H9 (cell line): ENCODE measurements at regions not wholly inside any gene's neighbourhood (a gene's known extent, or its start where the extent isn't known, plus 50 kb on each side); places are given as distances from the start of the nearest gene placed in this dataset.

Experiments used
- DNase-seq: peaks from one replicate; pipeline ENCODE4 v3.0.0-alpha.2; 2017
- H2AFZ ChIP-seq: one replicate; pipeline ENCODE4 v1.6.1; 2013; ENCODE audit warnings: mild to moderate bottlenecking, low read length, control low read depth, moderate library complexity
- H2AK5ac ChIP-seq: 2 replicates; pipeline ENCODE4 v1.6.1; 2013; ENCODE audit warnings: low read length, control low read depth, mixed read lengths; ENCODE audit not compliant: insufficient read length
- H2BK120ac ChIP-seq: one replicate; pipeline ENCODE4 v1.6.1; 2013; ENCODE audit warnings: low read depth, mild to moderate bottlenecking, low read length, control low read depth, inconsistent platforms; ENCODE audit not compliant: poor library complexity, severe bottlenecking
- H2BK12ac ChIP-seq: 2 replicates; pipeline ENCODE4 v1.6.1; 2013; ENCODE audit warnings: low read length, control low read depth, mixed read lengths, low read depth; ENCODE audit not compliant: insufficient read length
- H2BK15ac ChIP-seq: 2 replicates; pipeline ENCODE4 v1.6.1; 2013; ENCODE audit warnings: low read depth, low read length, control low read depth
- H2BK20ac ChIP-seq: one replicate; pipeline ENCODE4 v1.6.1; 2013; ENCODE audit warnings: low read depth, mild to moderate bottlenecking, low read length, control low read depth, inconsistent platforms; ENCODE audit not compliant: poor library complexity, severe bottlenecking
- H2BK5ac ChIP-seq: 2 replicates; pipeline ENCODE4 v1.6.1; 2013; ENCODE audit warnings: low read length, control low read depth, mixed read lengths; ENCODE audit not compliant: insufficient read length
- H3K14ac ChIP-seq: 2 replicates; pipeline ENCODE4 v1.6.1; 2013; ENCODE audit warnings: low read length, control low read depth; ENCODE audit not compliant: insufficient read depth
- H3K18ac ChIP-seq: 2 replicates; pipeline ENCODE4 v1.6.1; 2013; ENCODE audit warnings: low read depth, mild to moderate bottlenecking, mixed read lengths, low read length, control low read depth; ENCODE audit not compliant: insufficient read length
- H3K23ac ChIP-seq: 2 replicates; pipeline ENCODE4 v1.6.1; 2013; ENCODE audit warnings: low read length, control low read depth, mixed read lengths, low read depth; ENCODE audit not compliant: insufficient read length
- H3K23me2 ChIP-seq: 2 replicates; pipeline ENCODE4 v1.6.1; 2013; ENCODE audit warnings: low read depth, mild to moderate bottlenecking, mixed read lengths, low read length, control low read depth; ENCODE audit not compliant: insufficient read length, poor library complexity, severe bottlenecking
- H3K27ac ChIP-seq: 2 replicates; pipeline ENCODE4 v1.5.1; 2013; ENCODE audit warnings: low read length, control low read depth, mixed read lengths, low read depth; ENCODE audit not compliant: insufficient read length
- H3K27me3 ChIP-seq: 2 replicates; pipeline ENCODE4 v1.6.1; 2013; ENCODE audit warnings: low read length, control low read depth, inconsistent platforms; ENCODE audit not compliant: insufficient read depth
- H3K4ac ChIP-seq: 2 replicates; pipeline ENCODE4 v1.6.1; 2013; ENCODE audit warnings: low read depth, mild to moderate bottlenecking, control low read depth, inconsistent platforms, low read length, moderate library complexity
- H3K4me1 ChIP-seq: 2 replicates; pipeline ENCODE4 v1.6.1; 2013; ENCODE audit warnings: low read length, control low read depth, inconsistent platforms; ENCODE audit not compliant: insufficient read depth
- H3K4me2 ChIP-seq: 2 replicates; pipeline ENCODE4 v1.6.1; 2013; ENCODE audit warnings: low read length, control low read depth, mixed read lengths; ENCODE audit not compliant: insufficient read length, insufficient read depth
- H3K56ac ChIP-seq: 2 replicates; pipeline ENCODE4 v1.6.1; 2013; ENCODE audit warnings: low read depth, mild to moderate bottlenecking, mixed read lengths, low read length, control low read depth; ENCODE audit not compliant: insufficient read length
- H3K79me1 ChIP-seq: 2 replicates; pipeline ENCODE4 v1.6.1; 2013; ENCODE audit warnings: low read depth, mild to moderate bottlenecking, moderate library complexity, low read length, control low read depth, inconsistent platforms; ENCODE audit not compliant: insufficient read depth, poor library complexity, severe bottlenecking
- H3K79me2 ChIP-seq: 2 replicates; pipeline ENCODE4 v1.6.1; 2013; ENCODE audit warnings: low read length, control low read depth, inconsistent platforms; ENCODE audit not compliant: insufficient read depth
- H3K9ac ChIP-seq: 2 replicates; pipeline ENCODE4 v1.6.1; 2013; ENCODE audit warnings: low read length, control low read depth, mixed read lengths; ENCODE audit not compliant: insufficient read length; ENCODE audit errors: extremely low read depth
- H3K9me3 ChIP-seq: one replicate; pipeline ENCODE4 v1.6.1; 2013; ENCODE audit warnings: low read depth, low read length, inconsistent platforms; ENCODE audit not compliant: control insufficient read depth
- H3T11ph ChIP-seq: one replicate; pipeline ENCODE4 v1.6.1; 2013; ENCODE audit warnings: mild to moderate bottlenecking, low read length, control low read depth, inconsistent platforms
- H4K20me1 ChIP-seq: one replicate; pipeline ENCODE4 v1.6.1; 2013; ENCODE audit not compliant: control insufficient read depth, insufficient read length, insufficient read depth
- H4K5ac ChIP-seq: 2 replicates; pipeline ENCODE4 v1.6.1; 2013; ENCODE audit warnings: low read depth, mild to moderate bottlenecking, mixed read lengths, low read length, control low read depth; ENCODE audit not compliant: insufficient read length
- H4K8ac ChIP-seq: replicated peaks from 2 replicates; pipeline ENCODE4 v1.6.1; 2013; ENCODE audit warnings: low read length, control low read depth, mixed read lengths, low read depth; ENCODE audit not compliant: insufficient read length
- H4K91ac ChIP-seq: 2 replicates; pipeline ENCODE4 v1.6.1; 2013; ENCODE audit warnings: low read depth, mild to moderate bottlenecking, moderate library complexity, mixed read lengths, low read length, control low read depth; ENCODE audit not compliant: insufficient read length
- H3K27ac Mint-ChIP-seq, 3 experiments: 2 replicates in 2 of 3; 3 replicates in 1 of 3; pipeline ENCODE4 v1.8.0; 2020 to 2021; ENCODE audit warnings: mixed read lengths in 3 of 3, mild to moderate bottlenecking in 1 of 3, moderate library complexity in 1 of 3
- H3K27me3 Mint-ChIP-seq: 2 replicates; pipeline ENCODE4 v1.8.0; 2021; ENCODE audit warnings: low read depth, mild to moderate bottlenecking, moderate library complexity, mixed read lengths
- H3K36me3 Mint-ChIP-seq, 3 experiments: 2 replicates in 2 of 3; 3 replicates in 1 of 3; pipeline ENCODE4 v1.8.0; 2020 to 2021; ENCODE audit warnings: low read depth in 3 of 3, mixed read lengths in 3 of 3; ENCODE audit not compliant: insufficient read depth in 1 of 3
- H3K4me1 Mint-ChIP-seq, 2 experiments: 2 replicates each; pipeline ENCODE4 v1.8.0; 2020; ENCODE audit warnings: mixed read lengths in 2 of 2
- H3K4me3 Mint-ChIP-seq, 2 experiments: 2 replicates in 1 of 2; 3 replicates in 1 of 2; pipeline ENCODE4 v1.8.0; 2020 to 2021; ENCODE audit warnings: mild to moderate bottlenecking in 2 of 2, mixed read lengths in 2 of 2, moderate library complexity in 1 of 2
- H3K9me3 Mint-ChIP-seq, 2 experiments: 2 replicates in 1 of 2; 3 replicates in 1 of 2; pipeline ENCODE4 v1.8.0; 2020; ENCODE audit warnings: mild to moderate bottlenecking in 2 of 2, mixed read lengths in 2 of 2, moderate library complexity in 1 of 2
- CTCF ChIP-seq: fragments of 200-600 bp; sonication (generic); conservative IDR thresholded peaks from 3 replicates; pipeline ENCODE4 v1.8.0; 2021; ENCODE audit warnings: antibody characterized with exemption, mild to moderate bottlenecking

- Histone ChIP-seq H2BK120ac (no peak overlapping the region), H3K27me3 (no peaks in the 10 kb centered on the region), H2BK15ac (no peak overlapping the region), H2BK5ac (no peak overlapping the region), H3K23ac (no peak overlapping the region), H3K4me2 (no peak overlapping the region), H3K14ac (no peak overlapping the region), H4K20me1 (no peaks in the 10 kb centered on the region), H3K4me1 (no peaks in the 10 kb centered on the region), H2AK5ac (no peak overlapping the region), H3K79me2 (no peaks in the 10 kb centered on the region), H2AFZ (no peak overlapping the region), H3K23me2 (no peaks in the 10 kb centered on the region), H3K27ac (no peak overlapping the region), H4K5ac (no peak overlapping the region), H4K8ac (no peak overlapping the region), H3K79me1 (no peaks in the 10 kb centered on the region), H3T11ph (no peak overlapping the region), H3K9me3 (no peaks in the 10 kb centered on the region), H3K18ac (no peak overlapping the region), H2BK20ac (no peak overlapping the region), H3K4ac (no peak overlapping the region), H2BK12ac (no peak overlapping the region), H3K9ac (no peak overlapping the region), H3K56ac (no peak overlapping the region), H4K91ac (no peak overlapping the region)
- no peaks in the 10 kb centered on the region for H3K36me3 Mint-ChIP-seq
- H3K4me3 Mint-ChIP-seq: no peak overlapping the region
- TF ChIP-seq CTCF: no peak
- no peak for DNase-seq
- H3K4me1 Mint-ChIP-seq: no peaks in the 10 kb centered on the region
- no peak overlapping the region for H3K27ac Mint-ChIP-seq
- H3K9me3 Mint-ChIP-seq: no peaks in the 10 kb centered on the region
- no peaks in the 10 kb centered on the region for H3K27me3 Mint-ChIP-seq
Measured at GRCh38 chr10:28246023-28246422, 56.8 kb downstream of the MPP7 start.
